K562 (cell line): ENCODE measurements at regions not wholly inside any gene's neighbourhood (a gene's known extent, or its start where the extent isn't known, plus 50 kb on each side); places are given as distances from the start of the nearest gene placed in this dataset.

Experiments
- ATAC-seq: fragments of 200-7000 bp; cut with Tn5 transposase; 3 replicates; pipeline ENCODE4 v1.9.1; 2020; ENCODE audit warnings: moderate library complexity
- BruUV-seq: library from RNA; stranded (reverse); fragments of 400-500 nt; replicated peaks from 2 replicates; lab custom pipeline; 2021; lab: Mats Ljungman, UMichigan
- CTCF ChIA-PET: fragments of 300-600 bp; formaldehyde crosslinking; extraction: SDS; loops from one replicate; lab custom pipeline; 2021; ENCODE audit warnings: low intra/inter-chr PET ratio; lab: Yijun Ruan, JAX
- POLR2A ChIA-PET: fragments of 300-600, 350-650 bp; sonication (Branson Sonifier 250); formaldehyde crosslinking; extraction: SDS; loops from one replicate; lab custom pipeline; 2021; ENCODE audit warnings: antibody characterized with exemption, inconsistent platforms; lab: Yijun Ruan, JAX
- DNase-seq, 4 experiments: peaks; one replicate each; pipeline versions ENCODE4 v3.0.0 to v3.0.0-alpha.2; 2011 to 2018; ENCODE audit warnings: low spot score in 3 of 4, mixed read lengths in 3 of 4; ENCODE audit errors: extremely low read depth in 1 of 4
- FAIRE-seq: peaks from 2 replicates; lab custom pipeline; 2011; peaks lifted over from hg19 to GRCh38; lab: Jason Lieb, UNC
- H2AFZ ChIP-seq: 2 replicates; pipeline ENCODE4 v1.6.0; 2011; ENCODE audit warnings: low read depth, low read length, control low read depth, inconsistent platforms
- H3K27ac ChIP-seq: fragments of 200-600 bp; 3 replicates; pipeline ENCODE4 v1.8.0; 2011; ENCODE audit warnings: low read depth, mild to moderate bottlenecking, control low read depth, inconsistent platforms, low read length, moderate library complexity, mixed read lengths; ENCODE audit errors: extremely low read depth
- H3K27me3 ChIP-seq, 2 experiments: fragments of 300-600 bp in 1 of 2; 2 replicates in 1 of 2; 3 replicates in 1 of 2; pipeline versions ENCODE4 v1.6.0 to v1.8.0; 2011; ENCODE audit warnings: inconsistent platforms in 2 of 2, low read length in 2 of 2, mild to moderate bottlenecking in 1 of 2, mixed read lengths in 1 of 2, moderate library complexity in 1 of 2; ENCODE audit not compliant: control insufficient read depth in 2 of 2, insufficient read depth in 2 of 2
- H3K36me3 ChIP-seq: fragments of 300-600 bp; 3 replicates; pipeline ENCODE4 v1.8.0; 2011; ENCODE audit warnings: mild to moderate bottlenecking, low read length, inconsistent platforms; ENCODE audit not compliant: control insufficient read depth, insufficient read depth
- H3K4me1 ChIP-seq, 2 experiments: fragments of 200-600 bp in 1 of 2; replicated peaks in 1 of 2; 2 replicates in 1 of 2; 3 replicates in 1 of 2; pipeline versions ENCODE4 v1.5.1 to v1.8.0; 2011; ENCODE audit warnings: inconsistent platforms in 2 of 2, low read length in 2 of 2, mild to moderate bottlenecking in 1 of 2, mixed read lengths in 1 of 2, moderate library complexity in 1 of 2; ENCODE audit not compliant: control insufficient read depth in 2 of 2, insufficient read depth in 2 of 2
- H3K4me2 ChIP-seq: 2 replicates; pipeline ENCODE4 v1.6.1; 2011; ENCODE audit warnings: low read length, control low read depth, inconsistent platforms, mixed read lengths; ENCODE audit not compliant: insufficient read depth
- H3K4me3 ChIP-seq: fragments of 200-600 bp; sonication (generic), shearing (Covaris generic); 2 replicates; pipeline ENCODE4 v1.5.1; 2016; ENCODE audit warnings: control low read depth, inconsistent platforms
- H3K79me2 ChIP-seq: fragments of 200-600 bp; 3 replicates; pipeline ENCODE4 v1.8.0; 2011; ENCODE audit warnings: low read length, inconsistent platforms; ENCODE audit not compliant: control insufficient read depth, insufficient read depth
- H3K9ac ChIP-seq, 2 experiments: 2 replicates each; pipeline versions ENCODE4 v1.6.0 to v1.6.1; 2011; ENCODE audit warnings: low read depth in 2 of 2, low read length in 2 of 2, control low read depth in 1 of 2, inconsistent platforms in 1 of 2, mild to moderate bottlenecking in 1 of 2, mixed read lengths in 1 of 2; ENCODE audit not compliant: insufficient read depth in 1 of 2
- H3K9me1 ChIP-seq: one replicate; pipeline ENCODE4 v1.6.0; 2011; ENCODE audit warnings: inconsistent platforms, mild to moderate bottlenecking, low read length, moderate library complexity; ENCODE audit not compliant: control insufficient read depth, insufficient read depth
- H3K9me3 ChIP-seq: replicated peaks from 2 replicates; pipeline ENCODE4 v1.5.1; 2011; ENCODE audit warnings: low read depth, low read length, inconsistent platforms; ENCODE audit not compliant: control insufficient read depth, insufficient read depth
- H4K20me1 ChIP-seq: replicated peaks from 2 replicates; pipeline ENCODE4 v1.6.1; 2011; ENCODE audit warnings: low read length, inconsistent platforms, mixed read lengths; ENCODE audit not compliant: control insufficient read depth, insufficient read depth
- HIVEP1 ChIP-seq: fragments of 250-450 bp; sonication (Bioruptor Pico); IDR thresholded peaks from 2 replicates; pipeline ENCODE4 v1.4.0; 2020; ENCODE audit warnings: mild to moderate bottlenecking
- HNRNPL ChIP-seq: fragments of 200-400 bp; formaldehyde crosslinking; IDR thresholded peaks from 2 replicates; pipeline ENCODE4 v1.6.1; 2017; ENCODE audit warnings: low read depth, mild to moderate bottlenecking, low read length
- RAD21 ChIP-seq, 2 experiments: fragments of 250-450 bp in 1 of 2; fragments of 450-650 bp in 1 of 2; sonication (Bioruptor Pico) in 1 of 2; formaldehyde crosslinking in 1 of 2; IDR thresholded peaks in 1 of 2; conservative IDR thresholded peaks in 1 of 2; 2 replicates each; pipeline versions ENCODE4 v1.4.0 to v1.8.0; 2020 to 2022; ENCODE audit warnings: mild to moderate bottlenecking in 2 of 2, moderate library complexity in 1 of 2
- SETDB1 ChIP-seq: IDR thresholded peaks from one replicate; pipeline ENCODE4 v1.6.1; 2012; ENCODE audit warnings: low read length, control low read depth, inconsistent platforms
- SP2 ChIP-seq: IDR thresholded peaks from 2 replicates; pipeline ENCODE4 v1.6.1; 2011; ENCODE audit warnings: mild to moderate bottlenecking, low read depth, low read length, moderate library complexity; ENCODE audit not compliant: poor library complexity, severe bottlenecking; ENCODE audit errors: extremely low read depth
- YY1 ChIP-seq, 3 experiments: IDR thresholded peaks; 2 replicates each; pipeline ENCODE4 v1.6.1; 2011; ENCODE audit warnings: low read length in 2 of 3, mild to moderate bottlenecking in 2 of 3, moderate library complexity in 2 of 3, borderline replicate concordance in 1 of 3, control low read depth in 1 of 3, low read depth in 1 of 3; ENCODE audit not compliant: insufficient read depth in 3 of 3, insufficient replicate concordance in 2 of 3, control insufficient read depth in 1 of 3, insufficient read length in 1 of 3; ENCODE audit errors: extremely low read depth in 1 of 3
- WGBS: fragments of 100-300 bp; shearing (Covaris generic); methylation state at CpG from one replicate; pipeline ENCODE4 v1.1.6; 2016; ENCODE audit warnings: low coverage, mixed read lengths; ENCODE audit not compliant: insufficient coverage; ENCODE audit errors: missing lambda C conversion rate; 5-methylcytosine and 5-hydroxymethylcytosine counted together
- in situ Hi-C: fragments of 300-500 bp; cut with MboI; formaldehyde crosslinking; loops from 4 replicates; pipeline ENCODE4 v1.15.0; 2018; ENCODE audit warnings: inconsistent platforms, mixed read lengths
- intact Hi-C: fragments of 100-400 bp; cut with micrococcal nuclease; formaldehyde crosslinking; loops from 2 replicates; pipeline ENCODE4 v1.14.2; 2022
- TF ChIP-seq, protein P1 (sequence below): sonication (generic); formaldehyde crosslinking; IDR thresholded peaks from 2 replicates; pipeline ENCODE4 v1.5.0; 2020; ENCODE audit warnings: missing genetic modification reagents
- TF ChIP-seq, protein P2 (sequence below): fragments of 250-450 bp; sonication (Bioruptor Pico); IDR thresholded peaks from 2 replicates; pipeline ENCODE4 v1.5.0; 2021
- TF ChIP-seq, protein P3 (sequence below): fragments of 250-450 bp; sonication (Bioruptor Pico); IDR thresholded peaks from 2 replicates; pipeline ENCODE4 v1.9.0; 2021; ENCODE audit warnings: mild to moderate bottlenecking, inconsistent platforms
- TF ChIP-seq, protein P4 (sequence below): sonication (generic); IDR thresholded peaks from 2 replicates; pipeline ENCODE4 v1.6.1; 2016

DNA sequence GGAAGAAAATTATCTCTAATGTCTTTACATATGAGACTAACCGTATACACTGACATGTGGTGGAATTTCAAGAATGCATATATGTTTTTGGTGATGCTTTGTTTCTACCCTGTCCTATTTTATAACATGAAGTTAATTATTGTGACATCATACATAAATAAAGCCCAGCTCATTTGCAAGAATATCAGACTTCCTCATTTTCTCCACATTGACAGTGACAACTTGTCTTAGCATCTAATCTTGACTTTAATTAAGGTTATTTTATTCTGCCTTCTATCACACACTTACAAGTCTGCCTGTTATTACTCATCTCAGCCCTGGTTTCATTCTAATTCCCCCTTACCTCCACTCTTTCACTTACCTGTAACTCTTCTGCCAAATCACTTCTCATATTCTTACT lies 140.6 kb upstream of the STARD13 start:
- Histone ChIP-seq H3K36me3 (no peaks in the 10 kb centered on the region), H3K9ac (no peak overlapping the region), H3K27ac (no peak overlapping the region), H2AFZ (no peak overlapping the region), H3K4me1 (no peaks in the 10 kb centered on the region), H3K27me3 (no peaks in the 10 kb centered on the region), H4K20me1 (no peaks in the 10 kb centered on the region), H3K79me2 (no peaks in the 10 kb centered on the region), H3K4me3 (no peak overlapping the region), H3K4me2 (no peak overlapping the region), H3K9me3 (no peaks in the 10 kb centered on the region), H3K9me1 (no peaks in the 10 kb centered on the region)
- ATAC-seq (no peak), DNase-seq (no peak), FAIRE-seq (no peak)
- WGBS = 0% methylated on average over 1 of the region's 1 CpG
- no peak for TF ChIP-seq RAD21 (CRISPR knock-in tag; conservative IDR thresholded peaks at IDR 0.05 in 1 of 2, IDR thresholded peaks at IDR 0.05 in 1 of 2)
- ChIA-PET POLR2A (no interaction called here), CTCF (no interaction called here)
- BruUV-seq = no TSS peak
- in situ Hi-C loops (no loop called here), intact Hi-C loops (no loop called here)

DNA sequence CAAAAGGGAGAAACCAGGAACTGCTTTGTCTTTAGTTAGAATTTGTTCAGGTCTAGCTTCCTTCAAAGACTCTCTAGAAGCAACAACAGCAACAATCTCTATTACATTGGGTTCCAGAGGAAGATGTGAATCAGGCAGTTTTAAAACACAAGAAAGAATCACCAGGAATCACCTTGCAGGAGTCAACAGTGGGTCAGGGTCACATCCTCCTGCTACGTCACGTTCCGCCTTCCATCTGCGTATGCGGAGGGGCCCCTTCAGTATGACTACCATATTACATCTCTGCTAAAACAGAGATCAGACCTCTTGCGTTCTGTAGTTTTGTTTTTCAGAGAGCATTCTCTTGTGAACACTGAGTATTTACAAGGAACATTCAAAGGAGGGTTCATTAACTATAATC lies 147.8 kb upstream of the STARD13 start:
- Histone ChIP-seq H3K4me3 (no peak overlapping the region), H3K27ac (no peak overlapping the region), H3K79me2 (no peaks in the 10 kb centered on the region), H3K4me1 (no peaks in the 10 kb centered on the region), H2AFZ (no peak overlapping the region), H3K27me3 (no peaks in the 10 kb centered on the region), H4K20me1 (no peaks in the 10 kb centered on the region), H3K36me3 (no peaks in the 10 kb centered on the region), H3K9me1 (no peaks in the 10 kb centered on the region), H3K4me2 (no peak overlapping the region), H3K9ac (no peak overlapping the region), H3K9me3 (no peaks in the 10 kb centered on the region)
- ChIA-PET CTCF (no interaction called here), POLR2A (no interaction called here)
- DNase-seq = no peak
- intact Hi-C loops = no loop called here
- ATAC-seq = no peak
- in situ Hi-C loops = no loop called here
- no TSS peak for BruUV-seq
- no peak for FAIRE-seq
- WGBS = 4% methylated on average over 4 of the region's 6 CpGs
- TF ChIP-seq, protein P1, sequence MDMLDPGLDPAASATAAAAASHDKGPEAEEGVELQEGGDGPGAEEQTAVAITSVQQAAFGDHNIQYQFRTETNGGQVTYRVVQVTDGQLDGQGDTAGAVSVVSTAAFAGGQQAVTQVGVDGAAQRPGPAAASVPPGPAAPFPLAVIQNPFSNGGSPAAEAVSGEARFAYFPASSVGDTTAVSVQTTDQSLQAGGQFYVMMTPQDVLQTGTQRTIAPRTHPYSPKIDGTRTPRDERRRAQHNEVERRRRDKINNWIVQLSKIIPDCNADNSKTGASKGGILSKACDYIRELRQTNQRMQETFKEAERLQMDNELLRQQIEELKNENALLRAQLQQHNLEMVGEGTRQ (CRISPR knock-in tag) = no peak
- TF ChIP-seq HIVEP1 (CRISPR knock-in tag) = no peak
- no peak for TF ChIP-seq YY1 (IDR thresholded peaks at IDR 0.05; ENCODE audit: borderline replicate concordance in 1 of 3, control insufficient read depth in 1 of 3, extremely low read depth in 1 of 3, insufficient read depth in 3 of 3, insufficient read length in 1 of 3, insufficient replicate concordance in 2 of 3, low read depth in 1 of 3, low read length in 2 of 3)
- TF ChIP-seq HNRNPL = no peak
- TF ChIP-seq, protein P2, sequence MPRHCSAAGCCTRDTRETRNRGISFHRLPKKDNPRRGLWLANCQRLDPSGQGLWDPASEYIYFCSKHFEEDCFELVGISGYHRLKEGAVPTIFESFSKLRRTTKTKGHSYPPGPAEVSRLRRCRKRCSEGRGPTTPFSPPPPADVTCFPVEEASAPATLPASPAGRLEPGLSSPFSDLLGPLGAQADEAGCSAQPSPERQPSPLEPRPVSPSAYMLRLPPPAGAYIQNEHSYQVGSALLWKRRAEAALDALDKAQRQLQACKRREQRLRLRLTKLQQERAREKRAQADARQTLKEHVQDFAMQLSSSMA (CRISPR knock-in tag) = no peak
- TF ChIP-seq, protein P3, sequence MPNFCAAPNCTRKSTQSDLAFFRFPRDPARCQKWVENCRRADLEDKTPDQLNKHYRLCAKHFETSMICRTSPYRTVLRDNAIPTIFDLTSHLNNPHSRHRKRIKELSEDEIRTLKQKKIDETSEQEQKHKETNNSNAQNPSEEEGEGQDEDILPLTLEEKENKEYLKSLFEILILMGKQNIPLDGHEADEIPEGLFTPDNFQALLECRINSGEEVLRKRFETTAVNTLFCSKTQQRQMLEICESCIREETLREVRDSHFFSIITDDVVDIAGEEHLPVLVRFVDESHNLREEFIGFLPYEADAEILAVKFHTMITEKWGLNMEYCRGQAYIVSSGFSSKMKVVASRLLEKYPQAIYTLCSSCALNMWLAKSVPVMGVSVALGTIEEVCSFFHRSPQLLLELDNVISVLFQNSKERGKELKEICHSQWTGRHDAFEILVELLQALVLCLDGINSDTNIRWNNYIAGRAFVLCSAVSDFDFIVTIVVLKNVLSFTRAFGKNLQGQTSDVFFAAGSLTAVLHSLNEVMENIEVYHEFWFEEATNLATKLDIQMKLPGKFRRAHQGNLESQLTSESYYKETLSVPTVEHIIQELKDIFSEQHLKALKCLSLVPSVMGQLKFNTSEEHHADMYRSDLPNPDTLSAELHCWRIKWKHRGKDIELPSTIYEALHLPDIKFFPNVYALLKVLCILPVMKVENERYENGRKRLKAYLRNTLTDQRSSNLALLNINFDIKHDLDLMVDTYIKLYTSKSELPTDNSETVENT = no peak
- TF ChIP-seq, protein P4, sequence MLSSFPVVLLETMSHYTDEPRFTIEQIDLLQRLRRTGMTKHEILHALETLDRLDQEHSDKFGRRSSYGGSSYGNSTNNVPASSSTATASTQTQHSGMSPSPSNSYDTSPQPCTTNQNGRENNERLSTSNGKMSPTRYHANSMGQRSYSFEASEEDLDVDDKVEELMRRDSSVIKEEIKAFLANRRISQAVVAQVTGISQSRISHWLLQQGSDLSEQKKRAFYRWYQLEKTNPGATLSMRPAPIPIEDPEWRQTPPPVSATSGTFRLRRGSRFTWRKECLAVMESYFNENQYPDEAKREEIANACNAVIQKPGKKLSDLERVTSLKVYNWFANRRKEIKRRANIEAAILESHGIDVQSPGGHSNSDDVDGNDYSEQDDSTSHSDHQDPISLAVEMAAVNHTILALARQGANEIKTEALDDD = no peak
- TF ChIP-seq SP2 = no peak
- no peak for TF ChIP-seq SETDB1
